Neural progenitor cell (in vitro differentiated cells): ENCODE measurements at regions not wholly inside any gene's neighbourhood (a gene's known extent, or its start where the extent isn't known, plus 50 kb on each side); places are given as distances from the start of the nearest gene placed in this dataset.

ENCODE experiments used
- CTCF ChIP-seq: fragments of 200-600 bp; sonication (generic); IDR thresholded peaks from 2 replicates; pipeline ENCODE4 v1.5.1; 2017; ENCODE audit warnings: antibody characterized with exemption, mild to moderate bottlenecking
- EZH2phosphoT487 ChIP-seq: fragments of 200-600 bp; sonication (generic); IDR thresholded peaks from 2 replicates; pipeline ENCODE4 v1.6.1; 2017; ENCODE audit warnings: antibody characterized with exemption

GRCh38 chr9:2464624-2465023, 157.0 kb upstream of the VLDLR start:
- TF ChIP-seq CTCF (no peak), EZH2phosphoT487 (no peak)
